GM18907 (cell line): ENCODE measurements at regions not wholly inside any gene's neighbourhood (a gene's known extent, or its start where the extent isn't known, plus 50 kb on each side); places are given as distances from the start of the nearest gene placed in this dataset.

ENCODE experiments used
- ATAC-seq: cut with Tn5 transposase; IDR thresholded peaks from one replicate; pipeline ENCODE4 v1.9.1; 2021; ENCODE audit warnings: mild to moderate bottlenecking, moderate library complexity; ENCODE audit not compliant: unreplicated experiment

DNA sequence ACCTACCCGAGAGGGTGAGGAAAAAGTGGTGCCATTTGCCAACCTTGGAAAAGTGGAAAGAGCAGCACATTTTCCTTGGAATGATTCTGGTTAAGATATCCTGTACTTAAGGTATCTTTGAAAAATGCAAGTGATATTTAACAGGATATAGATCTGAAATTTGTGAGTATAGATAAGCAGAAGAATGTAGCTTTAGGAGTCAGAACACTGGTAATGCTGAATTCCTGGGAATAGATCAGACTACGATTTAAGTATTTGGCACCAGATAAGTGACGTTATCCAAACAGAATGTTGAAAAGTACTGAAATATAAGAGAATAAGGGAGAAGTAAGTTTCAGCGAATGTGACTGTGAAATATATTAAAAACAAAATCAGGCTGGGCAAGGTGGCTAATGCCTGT lies 210.1 kb downstream of the PCDH7 start:
- no peak for ATAC-seq

DNA sequence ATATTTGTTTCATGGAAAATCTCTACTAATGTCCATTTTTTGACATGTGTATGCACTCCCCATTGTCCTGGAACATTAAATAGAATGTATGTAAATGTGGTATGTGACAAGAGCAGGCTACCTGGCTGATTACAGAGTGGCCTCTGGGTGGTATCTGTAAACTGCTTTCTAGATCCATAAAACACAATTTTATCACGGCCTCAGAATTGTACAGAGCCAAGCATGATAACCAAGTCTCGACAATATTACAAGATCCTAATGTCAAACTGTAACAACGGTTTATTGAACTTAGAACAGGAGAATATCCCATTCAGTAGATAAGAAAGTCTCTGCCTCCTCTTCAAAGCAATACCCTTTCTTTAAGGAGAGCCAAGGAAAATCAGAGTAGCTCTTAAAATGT lies 212.4 kb downstream of the PCDH7 start:
- ATAC-seq, result no peak

DNA sequence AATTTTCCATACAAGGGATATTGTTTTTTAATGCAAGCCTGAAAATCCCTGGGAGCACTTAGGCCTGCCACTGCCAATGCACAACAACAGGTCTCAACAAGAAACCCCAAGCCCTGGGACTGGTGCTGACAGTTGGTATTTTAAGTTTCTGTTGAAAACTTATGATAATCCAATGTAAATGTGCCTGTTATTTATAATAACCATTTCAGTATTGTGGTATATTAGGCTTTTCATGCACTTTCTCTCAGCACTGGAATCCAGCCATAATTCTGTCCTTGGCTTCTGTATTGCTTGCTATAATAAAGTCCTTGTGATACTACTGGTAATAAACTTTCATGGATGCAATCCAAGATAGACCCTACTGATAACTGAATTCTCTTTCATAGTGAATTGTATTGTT lies 218.9 kb downstream of the PCDH7 start:
- no peak for ATAC-seq

DNA sequence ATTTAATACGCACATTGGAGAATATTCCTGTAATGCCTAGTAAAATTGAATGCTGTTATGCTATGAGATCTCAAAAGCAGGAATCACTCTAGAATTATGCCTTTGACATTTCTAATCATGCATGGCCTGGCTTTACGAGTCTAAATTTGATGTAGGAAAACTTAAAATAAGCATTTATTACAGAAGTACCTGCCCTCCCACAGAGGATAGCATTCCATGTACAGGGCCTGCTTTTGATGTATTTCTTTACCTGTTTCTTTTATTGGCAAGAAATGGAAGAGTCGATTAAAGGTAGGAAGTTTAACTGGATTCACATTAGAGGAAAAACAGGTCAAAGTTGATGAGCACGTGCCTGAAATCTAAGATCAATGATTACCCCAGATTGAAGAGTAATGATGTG lies 219.5 kb downstream of the PCDH7 start:
- no peak for ATAC-seq

DNA sequence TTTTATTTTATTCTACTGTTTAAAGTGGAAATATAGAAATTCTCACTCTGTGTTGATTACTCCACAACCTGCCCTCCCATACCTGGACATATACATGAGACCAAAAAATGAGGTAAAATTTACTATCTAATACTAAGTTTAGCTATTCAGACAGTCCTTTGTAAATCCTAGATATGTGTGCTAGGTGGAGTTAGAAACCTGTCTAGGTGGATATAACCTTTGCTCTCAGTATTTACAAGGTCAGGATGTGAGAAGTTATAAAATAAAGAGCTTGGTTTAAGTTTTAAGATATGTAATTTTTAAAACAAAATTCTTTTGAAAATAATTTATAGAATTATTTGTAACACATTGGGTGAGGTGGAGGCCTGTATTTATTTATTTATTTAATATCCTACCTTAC lies 221.5 kb downstream of the PCDH7 start:
- no peak for ATAC-seq

DNA sequence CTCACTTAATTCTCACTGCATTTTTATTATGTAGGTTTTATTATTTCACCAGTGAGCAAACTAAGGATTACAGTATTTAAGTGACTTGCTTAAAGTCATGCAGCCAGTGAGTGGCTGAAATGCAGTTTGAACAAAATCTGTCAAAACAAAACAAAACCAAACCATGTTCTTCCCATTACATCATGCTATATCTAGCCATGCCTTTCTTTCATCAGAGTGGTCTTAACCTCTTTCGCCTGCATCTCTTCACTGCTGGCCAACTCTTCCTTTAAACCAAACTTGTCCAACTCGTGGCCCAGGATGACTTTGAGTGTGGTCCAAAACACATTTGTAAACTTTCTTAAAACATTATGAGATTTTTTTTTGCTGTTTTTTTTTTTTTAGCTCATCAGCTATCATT lies 223.2 kb downstream of the PCDH7 start:
- no peak for ATAC-seq

DNA sequence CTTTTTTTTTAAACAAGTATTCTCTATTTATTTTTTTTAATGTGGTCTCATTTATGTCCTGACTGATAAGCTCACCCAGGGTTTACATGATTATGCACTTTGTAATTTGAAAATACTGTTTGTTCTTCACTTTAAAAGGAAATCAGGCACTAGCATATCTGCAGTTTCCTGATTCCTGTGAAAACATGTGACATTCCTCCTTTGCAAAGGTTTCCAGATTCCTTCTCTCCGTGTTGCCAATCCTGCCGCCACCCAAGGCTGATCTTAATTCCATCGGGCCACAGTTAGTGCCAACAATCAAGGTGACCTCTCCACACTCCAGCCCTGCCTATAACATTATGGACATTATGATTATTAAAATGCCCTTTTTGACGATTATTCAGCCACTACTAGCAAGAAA lies 225.4 kb downstream of the PCDH7 start:
- no peak for ATAC-seq

DNA sequence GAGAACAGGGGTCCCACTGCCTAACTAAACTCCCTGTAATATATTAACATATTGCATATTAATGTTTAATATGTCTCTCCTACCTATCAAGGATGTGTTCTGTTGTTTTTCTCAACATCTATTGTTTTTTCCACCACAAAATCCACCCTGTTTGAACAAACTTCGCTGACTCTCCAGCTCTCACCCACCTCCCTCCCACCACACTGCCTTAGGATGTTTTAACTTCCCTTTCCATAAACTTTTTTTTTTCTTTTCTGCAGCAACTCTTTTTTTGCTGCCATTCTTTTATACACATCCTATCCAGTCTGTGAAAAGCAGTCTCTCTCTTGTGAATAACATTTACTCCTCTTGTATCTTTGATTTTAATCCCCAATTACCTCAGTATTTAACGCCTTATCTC lies 226.1 kb downstream of the PCDH7 start:
- no peak for ATAC-seq

DNA sequence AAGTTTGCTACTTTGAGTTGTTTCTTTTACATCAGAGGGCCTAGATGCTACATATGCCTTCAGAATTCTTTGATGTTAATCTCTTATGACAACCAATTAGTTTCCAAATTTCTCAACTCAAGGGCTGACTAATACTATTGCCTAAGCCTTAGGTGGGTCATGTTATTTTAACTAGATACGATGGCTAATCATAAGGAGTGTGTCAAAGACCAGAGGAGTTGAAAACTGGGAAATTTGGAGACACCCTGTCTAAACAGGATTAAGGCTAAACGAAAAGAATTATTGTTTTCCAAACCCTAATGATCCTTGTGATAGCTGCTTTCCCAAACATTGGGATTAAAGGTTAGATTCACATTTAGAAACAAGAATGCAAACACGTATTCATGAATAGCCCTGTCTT lies 228.5 kb downstream of the PCDH7 start:
- ATAC-seq, result no peak

DNA sequence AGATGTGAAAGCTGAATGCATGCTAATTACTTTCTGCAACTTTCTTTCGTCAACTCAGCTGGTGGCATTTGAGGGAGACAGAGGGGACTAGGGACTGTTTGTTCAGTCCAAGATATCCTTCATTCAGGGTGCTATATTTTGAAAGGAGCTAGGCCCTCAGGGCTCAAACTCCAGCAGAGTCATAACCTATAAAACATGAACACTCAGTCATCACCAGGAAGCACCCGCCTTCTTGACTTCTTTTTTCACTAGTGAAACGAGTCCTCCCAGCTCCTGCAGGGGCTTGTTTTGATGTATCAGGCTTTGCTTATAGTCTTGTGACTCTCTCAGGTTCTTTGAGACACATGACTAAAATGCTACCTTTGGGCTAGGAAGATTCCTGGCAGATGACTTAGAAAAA lies 230.6 kb downstream of the PCDH7 start:
- no peak for ATAC-seq

DNA sequence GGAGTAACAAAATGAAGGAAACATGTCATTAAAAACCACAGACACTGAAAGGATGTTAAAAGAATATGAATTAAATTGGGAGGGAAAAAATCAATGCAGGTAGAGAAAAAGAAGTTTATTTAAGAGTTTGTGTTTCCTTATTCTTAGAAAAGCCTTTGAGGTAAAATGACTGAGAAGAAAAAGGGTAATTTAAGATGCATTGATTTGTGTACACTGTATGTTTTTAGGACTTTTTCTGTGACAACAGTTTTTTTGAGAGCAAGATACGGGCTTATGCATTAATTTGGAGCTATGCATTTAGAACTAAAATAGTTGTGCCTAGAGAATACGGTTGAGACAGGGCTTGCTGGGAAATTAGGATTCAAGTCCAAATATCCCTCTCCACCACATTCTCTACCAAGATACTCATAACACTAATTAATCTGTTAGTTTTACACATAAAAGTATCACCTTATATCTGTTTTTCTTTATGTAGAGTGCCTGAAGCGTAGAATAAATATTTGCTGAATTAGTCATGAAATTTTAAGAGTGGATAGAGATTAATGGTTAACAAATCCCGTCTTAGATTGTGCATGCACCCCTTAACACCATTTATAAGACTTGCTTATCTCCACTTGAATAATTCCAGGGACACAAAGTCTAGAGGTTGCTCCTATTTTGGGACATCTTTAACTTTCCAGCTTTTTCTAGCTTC lies 232.5 kb downstream of the PCDH7 start:
- no peak for ATAC-seq

DNA sequence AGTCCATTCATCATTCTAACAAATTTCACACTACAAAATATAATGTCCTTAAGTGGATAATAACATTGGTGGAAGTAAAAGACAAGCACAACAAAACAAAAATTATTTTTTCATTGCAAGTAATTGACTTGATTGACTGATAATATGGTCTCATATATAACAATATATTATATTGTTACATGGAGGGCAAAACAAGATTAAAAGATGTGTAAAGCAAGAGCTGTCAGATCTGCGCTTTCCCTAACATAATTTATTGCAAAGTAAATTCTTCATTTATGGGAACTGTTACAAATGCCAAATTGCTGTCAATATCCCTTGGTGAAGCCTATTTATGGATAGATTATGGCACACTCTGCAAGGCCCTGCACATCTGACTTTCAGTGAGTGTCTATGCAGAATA lies 233.6 kb downstream of the PCDH7 start:
- no peak for ATAC-seq

DNA sequence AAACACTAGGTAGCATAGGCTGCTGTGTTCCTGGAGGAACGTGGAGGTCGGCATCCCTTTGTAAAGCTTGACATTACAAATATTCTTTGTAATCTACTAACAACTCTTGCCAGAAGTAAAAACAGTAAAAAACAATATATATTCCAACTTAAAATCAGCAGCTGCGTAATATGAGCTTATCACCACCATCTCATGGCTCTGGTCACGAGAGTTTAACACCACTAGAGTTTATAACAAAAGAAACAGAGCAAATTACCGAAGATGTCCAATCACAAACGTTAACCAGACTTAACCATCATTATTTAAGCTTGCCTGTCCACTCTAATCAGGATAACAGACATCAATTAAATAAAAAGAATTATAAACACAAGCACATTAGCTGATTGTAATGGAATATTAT lies 236.7 kb downstream of the PCDH7 start:
- no peak for ATAC-seq

DNA sequence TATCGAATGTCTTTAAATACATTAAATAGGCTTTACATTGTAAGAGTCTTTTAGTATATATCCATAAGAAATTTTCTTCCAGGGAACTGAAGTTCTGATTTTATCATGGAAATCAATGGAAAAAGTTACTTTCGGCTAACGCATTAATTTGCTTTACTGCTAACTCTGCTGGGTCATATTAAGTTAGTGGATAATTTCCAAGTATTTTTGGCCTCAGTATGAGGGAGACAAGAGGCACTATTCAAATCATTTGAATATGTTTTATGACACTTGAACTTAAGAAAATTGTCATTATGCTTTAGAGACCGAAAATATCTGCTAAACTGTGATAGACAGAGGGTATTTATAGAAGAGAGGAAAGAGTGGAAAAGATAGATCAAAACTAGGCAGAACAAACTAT lies 237.5 kb downstream of the PCDH7 start:
- ATAC-seq, result no peak

DNA sequence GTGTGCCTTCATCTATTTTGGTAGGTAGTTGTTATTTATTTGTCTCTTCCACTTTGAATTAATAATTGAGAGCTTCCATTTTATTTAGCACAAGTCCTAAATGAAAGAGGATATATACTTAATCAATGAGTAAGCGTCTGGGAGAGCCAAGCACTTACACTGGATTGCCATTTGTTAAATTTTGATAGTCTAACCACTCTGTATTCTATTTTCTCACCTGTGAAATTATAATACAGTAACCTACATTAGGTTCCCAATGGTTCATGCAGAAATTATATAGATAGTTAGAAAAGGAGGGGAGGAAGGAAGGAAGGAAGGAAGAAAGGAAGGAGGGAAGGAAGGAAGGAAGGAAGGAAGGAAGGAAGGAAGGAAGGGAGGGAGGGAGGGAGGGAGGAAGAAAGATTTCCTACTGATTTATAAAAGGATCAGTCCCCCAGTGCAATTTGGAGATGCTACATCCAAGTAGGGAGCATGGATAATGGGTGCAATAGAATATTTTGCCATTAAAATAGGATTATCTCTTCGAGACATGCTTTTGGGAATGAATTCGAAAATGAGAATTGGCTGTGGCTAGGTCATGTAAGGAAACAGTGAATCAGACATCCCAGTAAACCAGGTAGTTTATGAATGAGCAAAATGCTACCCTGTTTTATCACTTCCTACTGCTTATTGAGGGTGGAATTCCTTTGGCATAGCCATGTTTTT lies 239.8 kb downstream of the PCDH7 start:
- no peak for ATAC-seq

DNA sequence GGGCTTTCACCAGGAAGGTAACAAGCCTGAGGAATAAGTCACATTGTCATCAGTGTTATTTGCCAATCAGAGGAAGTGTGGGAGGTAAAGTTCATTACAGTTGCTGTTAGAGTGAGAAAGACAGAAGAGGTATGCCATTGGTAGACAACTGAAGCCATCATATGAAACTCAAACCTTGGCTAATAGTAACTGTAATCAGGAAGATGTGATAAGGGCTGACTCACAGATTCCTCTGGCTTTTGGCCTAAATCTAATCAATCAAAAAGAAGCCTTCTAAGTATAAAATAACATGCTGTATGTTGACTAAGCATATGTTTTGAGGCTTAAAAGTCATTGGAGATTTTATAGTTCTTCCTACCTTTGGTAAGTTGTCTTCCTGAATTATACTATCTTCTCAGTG lies 242.8 kb downstream of the PCDH7 start:
- no peak for ATAC-seq

DNA sequence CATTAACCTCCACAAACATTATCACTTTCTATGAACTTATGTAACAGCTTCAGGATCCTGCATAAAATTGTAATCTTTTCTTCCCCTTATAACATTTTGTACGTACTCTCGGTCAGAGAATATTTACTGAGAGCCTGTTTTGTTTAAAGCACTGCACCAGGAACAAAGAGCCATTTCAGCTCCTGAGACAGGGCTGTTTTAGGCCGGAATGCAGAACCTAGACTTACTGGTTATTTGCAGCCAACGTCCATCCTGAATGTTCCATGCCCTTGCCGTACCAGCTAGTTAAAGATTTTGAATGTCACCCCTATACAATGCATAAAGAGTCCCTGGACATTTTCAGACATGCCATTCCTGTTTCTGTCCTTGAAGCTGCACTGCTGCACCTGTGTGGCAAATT lies 248.8 kb downstream of the PCDH7 start:
- ATAC-seq, result no peak

DNA sequence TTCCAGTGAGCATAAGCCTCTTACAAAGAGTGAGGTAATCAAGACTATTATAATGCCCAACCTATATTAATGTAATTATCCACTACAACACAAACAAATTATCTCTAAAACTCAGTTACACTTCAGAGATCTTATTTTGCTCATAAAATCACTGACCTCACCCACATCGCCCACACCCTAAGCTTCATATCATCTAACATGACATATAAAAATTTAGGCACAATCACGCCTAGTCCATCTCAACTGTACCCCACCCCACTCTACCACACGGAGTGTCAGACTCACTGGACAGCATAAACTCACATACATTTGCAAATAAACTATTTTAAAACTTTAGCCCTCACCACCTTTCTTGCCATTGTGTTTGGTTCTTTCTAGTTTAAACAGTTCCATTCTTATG lies 252.4 kb downstream of the PCDH7 start:
- no peak for ATAC-seq

DNA sequence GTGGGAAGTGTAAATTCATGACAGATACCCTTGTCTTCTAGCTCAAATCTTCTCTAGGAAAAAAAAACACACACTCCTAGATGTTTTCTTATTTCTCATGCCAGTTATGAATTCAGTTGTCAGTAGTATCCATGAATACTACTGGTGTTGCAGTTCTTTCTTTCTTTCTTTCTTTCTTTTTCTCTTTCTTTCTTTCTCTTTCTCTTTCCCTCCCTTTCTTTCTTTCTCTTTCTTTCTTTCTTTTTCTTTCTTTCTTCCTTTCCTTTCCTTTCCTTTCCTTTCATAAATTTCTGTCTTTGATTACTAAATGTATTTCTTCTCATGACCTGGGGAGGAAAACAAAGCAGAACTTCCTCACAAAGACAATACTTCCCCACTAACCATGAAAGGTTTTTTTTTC lies 253.8 kb downstream of the PCDH7 start:
- no peak for ATAC-seq

DNA sequence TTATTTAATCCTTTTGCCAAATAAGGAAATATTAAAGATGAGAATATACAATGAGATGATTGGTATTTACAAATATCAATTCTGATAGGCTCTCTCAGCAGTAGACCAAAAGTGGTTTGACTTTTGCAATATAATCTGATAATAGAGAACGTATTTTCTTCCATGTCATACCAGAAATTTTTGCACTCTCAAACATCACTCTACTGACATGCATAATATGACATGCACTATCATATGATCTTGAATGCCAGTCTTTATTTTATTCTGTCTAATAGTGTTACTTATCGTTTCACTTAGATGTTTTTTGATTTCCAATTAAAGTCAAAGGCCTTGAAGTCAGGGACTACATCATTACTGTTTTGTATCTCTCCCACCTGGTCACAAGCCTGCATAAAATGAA lies 259.2 kb downstream of the PCDH7 start:
- no peak for ATAC-seq

DNA sequence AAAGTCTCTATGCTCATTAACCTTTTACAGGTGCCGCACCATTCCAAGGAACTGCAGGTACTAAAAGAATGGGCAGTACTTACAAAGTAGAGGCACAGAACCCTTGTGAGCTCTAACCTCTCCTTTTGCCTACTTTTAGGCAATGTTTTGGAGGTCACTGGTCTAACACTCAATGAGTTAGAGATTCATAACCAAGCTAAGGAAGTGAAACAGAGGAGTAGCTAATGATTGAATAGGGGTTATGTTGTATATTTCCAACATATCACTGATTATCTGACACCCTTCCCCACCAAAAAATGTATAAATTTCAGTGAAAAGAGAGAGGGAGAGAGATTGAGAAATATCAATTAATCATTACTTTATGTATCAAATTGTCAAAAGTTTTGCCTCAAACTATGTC lies 269.3 kb downstream of the PCDH7 start:
- ATAC-seq, result no peak

DNA sequence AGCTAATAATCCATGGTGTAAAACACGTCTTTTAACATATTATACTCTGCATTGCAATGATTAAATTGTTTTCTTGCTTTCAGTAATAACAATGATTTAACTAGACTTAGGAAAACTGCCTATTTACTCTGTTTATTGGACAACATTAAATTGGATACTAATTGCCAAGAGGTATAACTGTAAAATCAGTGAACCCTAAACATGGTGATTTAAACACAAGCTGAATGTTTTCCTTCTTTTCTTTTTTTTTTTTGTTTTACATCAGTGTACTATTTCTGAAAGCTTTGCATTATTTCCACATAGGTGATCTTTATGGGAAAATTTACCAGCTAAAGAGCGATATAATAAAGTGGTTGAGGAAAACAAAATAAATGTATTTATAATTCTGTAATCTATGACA lies 276.7 kb downstream of the PCDH7 start:
- ATAC-seq, result no peak

DNA sequence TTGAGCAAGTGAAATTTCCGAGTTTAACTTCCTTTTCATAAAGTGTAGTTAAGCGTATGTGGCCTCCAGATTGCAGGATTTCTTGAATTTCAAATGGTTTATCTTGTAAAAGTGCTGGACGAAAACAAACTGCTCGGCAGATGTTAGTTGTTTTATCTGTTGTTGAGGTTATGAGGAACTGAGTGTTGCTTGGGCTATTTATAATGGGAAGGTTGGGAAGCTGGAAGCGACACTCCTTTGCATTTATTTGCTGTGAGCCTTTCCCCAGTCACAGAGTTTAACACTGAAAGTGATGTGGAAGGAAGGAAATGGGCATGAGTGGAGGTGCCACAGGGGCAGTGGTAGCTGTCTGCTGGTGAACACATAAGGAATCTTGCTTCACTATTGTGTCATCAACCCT lies 284.9 kb downstream of the PCDH7 start:
- ATAC-seq, result no peak
